Kidney epithelial cell (primary cell): ENCODE measurements at regions not wholly inside any gene's neighbourhood (a gene's known extent, or its start where the extent isn't known, plus 50 kb on each side); places are given as distances from the start of the nearest gene placed in this dataset.
"Not testable (repeated sequence)": the region's sequence is repeated elsewhere in the genome, so short reads cannot be mapped to it uniquely, and the experiment has no call there.

Source experiments
- DNase-seq: peaks from one replicate; pipeline ENCODE4 v3.0.0-alpha.2; 2010; ENCODE audit warnings: low read depth
- H3K27me3 ChIP-seq: 2 replicates; pipeline ENCODE4 v1.6.0; 2011; ENCODE audit warnings: low read length; ENCODE audit not compliant: control insufficient read depth, insufficient read depth
- H3K36me3 ChIP-seq: 2 replicates; pipeline ENCODE4 v1.5.1; 2011; ENCODE audit warnings: low read length; ENCODE audit not compliant: control insufficient read depth, insufficient read depth
- H3K4me3 ChIP-seq: 2 replicates; pipeline ENCODE4 v1.5.1; 2011; ENCODE audit warnings: low read depth, mild to moderate bottlenecking, control low read depth, low read length
- CTCF ChIP-seq: IDR thresholded peaks from 2 replicates; pipeline ENCODE4 v1.5.1; 2011; ENCODE audit warnings: mild to moderate bottlenecking, moderate library complexity, low read length, control low read depth, inconsistent platforms; ENCODE audit not compliant: insufficient read depth, poor library complexity, severe bottlenecking

GRCh38 chr3:106317141-106318055 lies 448.6 kb upstream of the CBLB start:
- DNase-seq = no peak
- no peaks in the 10 kb centered on the region for H3K36me3 ChIP-seq
- no peak overlapping the region for H3K4me3 ChIP-seq
- TF ChIP-seq CTCF = no peak
- H3K27me3 ChIP-seq = no peaks in the 10 kb centered on the region

- H3K36me3 ChIP-seq, DNase-seq, H3K27me3 ChIP-seq, H3K4me3 ChIP-seq: not testable (repeated sequence)
Measured at GRCh38 chr3:106321438-106321837, 452.6 kb upstream of the CBLB start.

GRCh38 chr3:106323586-106323985 lies 454.8 kb upstream of the CBLB start:
- H3K27me3 ChIP-seq = no peaks in the 10 kb centered on the region
- TF ChIP-seq CTCF = no peak
- H3K36me3 ChIP-seq = no peaks in the 10 kb centered on the region
- no peak for DNase-seq
- no peak overlapping the region for H3K4me3 ChIP-seq

DNA sequence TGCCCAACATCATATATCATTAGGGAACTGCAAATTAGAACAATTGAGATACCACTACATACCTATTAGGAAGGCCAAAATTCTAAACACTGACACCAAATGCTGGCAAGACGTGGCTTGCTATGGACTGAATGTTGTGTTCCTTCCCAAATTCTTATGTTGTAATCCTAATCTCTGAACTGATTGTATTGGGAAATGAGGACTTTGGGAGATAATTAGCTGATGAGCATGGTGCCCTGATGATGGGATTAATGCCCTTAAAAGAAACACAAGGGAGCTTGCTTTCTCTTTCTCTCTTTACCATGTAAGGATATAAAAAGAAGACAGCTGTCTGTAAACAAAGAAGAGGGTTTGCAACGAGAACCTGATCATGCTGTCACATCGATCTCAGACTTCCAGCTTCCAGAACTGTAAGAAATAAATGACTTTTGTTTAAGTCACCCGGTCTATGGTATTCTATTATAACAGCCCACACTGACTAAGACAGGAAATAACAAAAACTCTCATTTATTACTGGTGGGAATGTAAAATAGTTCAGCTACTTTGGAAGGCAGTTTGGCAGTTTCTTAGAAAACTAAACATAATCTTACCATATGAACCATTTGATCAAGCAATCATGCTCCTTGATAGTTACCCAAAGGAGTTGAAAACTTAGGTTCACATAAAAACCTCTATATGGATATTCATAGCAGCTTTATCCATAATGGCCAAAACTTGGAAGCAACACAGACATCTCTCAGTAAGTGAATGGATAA lies 458.3 kb upstream of the CBLB start:
- Histone ChIP-seq H3K4me3 (no peak overlapping the region), H3K36me3 (no peaks in the 10 kb centered on the region), H3K27me3 (no peaks in the 10 kb centered on the region)
- no peak for DNase-seq
- TF ChIP-seq CTCF = no peak

- no peak for TF ChIP-seq CTCF
- no peak for DNase-seq
- no peak overlapping the region for H3K4me3 ChIP-seq
- H3K27me3 ChIP-seq = no peaks in the 10 kb centered on the region
- no peaks in the 10 kb centered on the region for H3K36me3 ChIP-seq
Measured at GRCh38 chr3:106327696-106328025, 458.8 kb upstream of the CBLB start.

- TF ChIP-seq CTCF = no peak
- H3K4me3 ChIP-seq = no peak overlapping the region
- DNase-seq = no peak
- H3K27me3 ChIP-seq = no peaks in the 10 kb centered on the region
- H3K36me3 ChIP-seq = no peaks in the 10 kb centered on the region
Measured at GRCh38 chr3:106328224-106328623, 459.4 kb upstream of the CBLB start.
